CD4-positive, alpha-beta T cell (primary cell): ENCODE measurements at regions not wholly inside any gene's neighbourhood (a gene's known extent, or its start where the extent isn't known, plus 50 kb on each side); places are given as distances from the start of the nearest gene placed in this dataset.
A peak's percentile ranks its signal among the peaks of the same experiment; 100 is the strongest.

Experiments
- ATAC-seq: fragments of 200-7000 bp; cut with Tn5 transposase; one replicate; pipeline ENCODE4 v1.10.0; 2022; ENCODE audit warnings: mild to moderate bottlenecking; ENCODE audit not compliant: poor library complexity
- CTCF ChIA-PET: fragments of 350-600 bp; sonication (Branson Sonifier 250); formaldehyde crosslinking; loops from one replicate; lab custom pipeline; 2021; ENCODE audit warnings: antibody characterized with exemption, inconsistent platforms; lab: Charles Lee
- POLR2A ChIA-PET: fragments of 350-600 bp; sonication (Branson Sonifier 250); formaldehyde crosslinking; loops from one replicate; lab custom pipeline; 2021; ENCODE audit warnings: antibody characterized with exemption, inconsistent platforms; lab: Charles Lee
- DNase-seq, 14 experiments: peaks; one replicate each; pipeline ENCODE4 v3.0.0-alpha.2; 2013 to 2020; ENCODE audit warnings: mixed read lengths in 2 of 14
- H3K27ac ChIP-seq, 2 donors: one replicate each; pipeline versions ENCODE4 v1.5.1 to v1.7.0; 2013; ENCODE audit warnings: low read length in 2 of 2, low read depth in 1 of 2, mild to moderate bottlenecking in 1 of 2
- H3K27me3 ChIP-seq, 2 experiments: 1 replicate in 1 of 2; 2 replicates in 1 of 2; pipeline versions ENCODE4 v1.6.1 to v1.7.0; 2013; ENCODE audit warnings: low read length in 2 of 2, control low read depth in 1 of 2, mild to moderate bottlenecking in 1 of 2, moderate library complexity in 1 of 2; ENCODE audit not compliant: insufficient read depth in 2 of 2, control insufficient read depth in 1 of 2
- H3K36me3 ChIP-seq: one replicate; pipeline ENCODE4 v1.6.1; 2013; ENCODE audit warnings: low read length, control low read depth; ENCODE audit not compliant: insufficient read depth
- H3K4me1 ChIP-seq: one replicate; pipeline ENCODE4 v1.6.1; 2013; ENCODE audit warnings: low read length, control low read depth; ENCODE audit not compliant: insufficient read depth
- H3K4me3 ChIP-seq: one replicate; pipeline ENCODE4 v1.5.1; 2013; ENCODE audit warnings: mild to moderate bottlenecking, low read length, moderate library complexity
- H3K9me3 ChIP-seq, 2 experiments: 1 replicate in 1 of 2; 2 replicates in 1 of 2; pipeline versions ENCODE4 v1.6.1 to v1.7.0; 2013; ENCODE audit warnings: low read length in 2 of 2, mild to moderate bottlenecking in 2 of 2, control low read depth in 1 of 2, moderate library complexity in 1 of 2; ENCODE audit not compliant: control insufficient read depth in 1 of 2, insufficient read depth in 1 of 2
- H3K27ac Mint-ChIP-seq: one replicate; pipeline ENCODE4 v1.8.0; 2020; ENCODE audit warnings: mixed read lengths
- H3K27me3 Mint-ChIP-seq: one replicate; pipeline ENCODE4 v1.8.0; 2021; ENCODE audit warnings: mixed read lengths
- H3K36me3 Mint-ChIP-seq: one replicate; pipeline ENCODE4 v1.8.0; 2021; ENCODE audit warnings: low read depth, mixed read lengths
- H3K4me1 Mint-ChIP-seq: one replicate; pipeline ENCODE4 v1.8.0; 2021; ENCODE audit warnings: low read depth, mixed read lengths
- H3K4me3 Mint-ChIP-seq: one replicate; pipeline ENCODE4 v1.8.0; 2020; ENCODE audit warnings: mild to moderate bottlenecking, mixed read lengths
- H3K9me3 Mint-ChIP-seq: one replicate; pipeline ENCODE4 v1.8.0; 2020; ENCODE audit warnings: mixed read lengths
- CTCF ChIP-seq: fragments of 200-600 bp; IDR thresholded peaks from one replicate; pipeline ENCODE4 v1.8.0; 2022; ENCODE audit warnings: antibody characterized with exemption, mild to moderate bottlenecking
- intact Hi-C, 2 experiments: fragments of 100-400 bp; cut with DNase I in 1 of 2; cut with micrococcal nuclease in 1 of 2; formaldehyde crosslinking; loops; one replicate each; pipeline versions ENCODE4 v1.15.1 to v1.9.0; 2023 to 2025; cut with DNase I, micrococcal nuclease

GRCh38 chr2:7530001-7530400, 612.8 kb downstream of the RNF144A start:
- peaks cover 21% of the 10 kb centered on the region for H3K4me1 Mint-ChIP-seq
- no peaks in the 10 kb centered on the region for H3K27me3 Mint-ChIP-seq
- no peaks in the 10 kb centered on the region for H3K4me1 ChIP-seq
- peaks cover 8% of the 10 kb centered on the region for H3K9me3 Mint-ChIP-seq
- peaks cover 5% of the 10 kb centered on the region for H3K36me3 Mint-ChIP-seq
- no peak overlapping the region for H3K4me3 Mint-ChIP-seq
- TF ChIP-seq CTCF = no peak
- peaks cover 12 to 26% of the 10 kb centered on the region in 2 experiments for H3K9me3 ChIP-seq
- DNase-seq = no peak
- ChIA-PET POLR2A (interaction anchor here (0.6 kb wide), 1 partner anchor 179 kb away, joined by 3 read pairs; no protein-coding TSS in a partner anchor), CTCF (interaction anchor here (0.6 kb wide), 1 partner anchor 36 kb away, joined by 3 read pairs; no protein-coding TSS in a partner anchor)
- H3K27ac ChIP-seq = no peak overlapping the region
- intact Hi-C loops = no loop called here
- no peak overlapping the region for H3K4me3 ChIP-seq
- no peaks in the 10 kb centered on the region for H3K27me3 ChIP-seq
- H3K36me3 ChIP-seq = no peaks in the 10 kb centered on the region
- no peak for ATAC-seq
- H3K27ac Mint-ChIP-seq = no peak overlapping the region

GRCh38 chr2:7539077-7539476, 621.9 kb downstream of the RNF144A start:
- Mint-ChIP-seq H3K4me3 (peak overlapping the region; percentile 77), H3K4me1 (peaks cover 61% of the 10 kb centered on the region), H3K36me3 (peaks cover 24% of the 10 kb centered on the region), H3K9me3 (peaks cover 20% of the 10 kb centered on the region), H3K27me3 (no peaks in the 10 kb centered on the region), H3K27ac (peak overlapping the region; percentile 90)
- DNase-seq (peak in 4 of 14 experiments; percentile 7 to 29 (median 22)), ATAC-seq (peak; percentile 96)
- CTCF ChIA-PET = no interaction called here
- no peaks in the 10 kb centered on the region for H3K27me3 ChIP-seq
- H3K36me3 ChIP-seq = no peaks in the 10 kb centered on the region
- peaks cover 0 to 21% of the 10 kb centered on the region in 2 experiments for H3K9me3 ChIP-seq
- POLR2A ChIA-PET = interaction anchor here (0.6 to 2.7 kb wide), 5 partner anchors 17 to 1143 kb away, joined by 3 to 20 read pairs (median 3); partner anchors contain the start of gene ID2
- no peak overlapping the region for H3K4me3 ChIP-seq
- H3K4me1 ChIP-seq = peaks cover 6% of the 10 kb centered on the region
- no peak overlapping the region for H3K27ac ChIP-seq
- intact Hi-C loops = no loop called here
- no peak for TF ChIP-seq CTCF

GRCh38 chr2:7539760-7540159, 622.5 kb downstream of the RNF144A start:
- CTCF ChIA-PET = no interaction called here
- peaks cover 54% of the 10 kb centered on the region for H3K4me1 Mint-ChIP-seq
- Histone ChIP-seq H3K4me1 (peaks cover 6% of the 10 kb centered on the region), H3K9me3 (peaks cover 0 to 21% of the 10 kb centered on the region in 2 experiments), H3K36me3 (no peaks in the 10 kb centered on the region), H3K27ac (no peak overlapping the region), H3K4me3 (no peak overlapping the region), H3K27me3 (no peaks in the 10 kb centered on the region)
- ATAC-seq (no peak), DNase-seq (no peak)
- peaks cover 24% of the 10 kb centered on the region for H3K36me3 Mint-ChIP-seq
- H3K27ac Mint-ChIP-seq = peak overlapping the region; percentile 90
- peak overlapping the region; percentile 77 for H3K4me3 Mint-ChIP-seq
- TF ChIP-seq CTCF = no peak
- POLR2A ChIA-PET = interaction anchor here (0.6 to 2.7 kb wide), 4 partner anchors 17 to 1142 kb away, joined by 3 to 20 read pairs (median 6); partner anchors contain the start of gene ID2
- no peaks in the 10 kb centered on the region for H3K27me3 Mint-ChIP-seq
- peaks cover 20% of the 10 kb centered on the region for H3K9me3 Mint-ChIP-seq
- intact Hi-C loops = no loop called here
